ENCODE measurements at regions not wholly inside any gene's neighbourhood (a gene's known extent, or its start where the extent isn't known, plus 50 kb on each side); places are given as distances from the start of the nearest gene placed in this dataset.
"Not testable (repeated sequence)": the region's sequence is repeated elsewhere in the genome, so short reads cannot be mapped to it uniquely, and the experiment has no call there.

GRCh38 chr3:5499404-5499803, 311.9 kb downstream of the EDEM1 start:
- no peak overlapping the region for H3K4me3 ChIP-seq (ENCODE audit: low read length)
- no peak for DNase-seq (ENCODE audit: low read depth, low spot score)

GRCh38 chr3:5503136-5503535, 315.6 kb downstream of the EDEM1 start:
- no peak overlapping the region for H3K4me3 ChIP-seq (ENCODE audit: low read length)

GRCh38 chr3:5504135-5504534, 316.6 kb downstream of the EDEM1 start:
- DNase-seq (ENCODE audit: low read depth, low spot score), result no peak
- H3K4me3 ChIP-seq (ENCODE audit: low read length), result no peak overlapping the region

More at GRCh38 chr3:5503136-5503535, 315.6 kb downstream of the EDEM1 start:
- DNase-seq (ENCODE audit: low read depth, low spot score), result no peak

- DNase-seq (ENCODE audit: low read depth, low spot score), result no peak
These were observed 317.7 kb downstream of the EDEM1 start for GRCh38 chr3:5505163-5505562.

GRCh38 chr3:5505997-5506396, 318.5 kb downstream of the EDEM1 start:
- H3K4me3 ChIP-seq (ENCODE audit: low read length), result no peak overlapping the region
- no peak for DNase-seq (ENCODE audit: low read depth, low spot score)

More at GRCh38 chr3:5505163-5505562, 317.7 kb downstream of the EDEM1 start:
- no peak overlapping the region for H3K4me3 ChIP-seq (ENCODE audit: low read length)

GRCh38 chr3:5508860-5509259, 321.4 kb downstream of the EDEM1 start:
- not testable (repeated sequence) for H3K4me3 ChIP-seq (ENCODE audit: low read length); DNase-seq (ENCODE audit: low read depth, low spot score)

DNA sequence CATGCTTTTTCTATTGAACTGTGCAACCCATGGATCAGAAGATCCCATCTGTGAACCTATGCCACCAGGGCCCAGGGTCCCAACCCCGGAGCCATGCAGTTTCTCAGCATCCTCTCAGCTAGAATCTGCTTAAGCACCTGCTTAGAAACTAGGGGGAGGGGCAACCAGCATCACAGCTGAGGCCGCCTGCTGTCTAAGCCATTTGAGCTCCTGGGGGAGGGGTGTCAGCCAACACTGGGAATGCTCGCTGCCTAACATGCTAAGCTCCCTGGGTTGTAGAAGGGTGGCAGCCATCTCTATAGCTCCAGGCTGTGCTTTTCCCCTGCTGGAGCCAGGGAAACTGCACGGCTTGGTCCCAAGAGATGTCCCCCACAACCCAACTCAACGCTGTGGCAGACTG, 322.8 kb downstream of the EDEM1 start:
- DNase-seq (ENCODE audit: low read depth, low spot score), result no peak
- no peak overlapping the region for H3K4me3 ChIP-seq (ENCODE audit: low read length)

DNA sequence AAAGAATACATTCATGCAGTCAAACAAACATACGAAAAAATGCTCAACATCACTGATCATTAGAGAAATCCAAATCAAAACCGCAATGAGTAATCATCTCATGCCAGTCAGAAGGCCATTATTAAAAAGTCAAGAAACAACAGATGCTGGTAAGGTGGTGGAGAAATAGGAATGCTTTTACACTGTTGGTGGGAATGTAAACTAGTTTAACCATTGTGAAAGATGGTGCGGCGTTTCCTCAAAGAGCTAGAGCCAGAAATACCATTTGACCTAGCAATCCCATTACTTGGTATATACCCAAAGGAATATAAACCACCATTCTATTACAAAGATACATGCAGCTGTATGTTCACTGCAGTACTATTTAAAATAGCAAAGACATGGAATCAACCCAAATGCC, 330.4 kb downstream of the EDEM1 start:
- no peak overlapping the region for H3K4me3 ChIP-seq (ENCODE audit: low read length)
- DNase-seq (ENCODE audit: low read depth, low spot score), result no peak

DNA sequence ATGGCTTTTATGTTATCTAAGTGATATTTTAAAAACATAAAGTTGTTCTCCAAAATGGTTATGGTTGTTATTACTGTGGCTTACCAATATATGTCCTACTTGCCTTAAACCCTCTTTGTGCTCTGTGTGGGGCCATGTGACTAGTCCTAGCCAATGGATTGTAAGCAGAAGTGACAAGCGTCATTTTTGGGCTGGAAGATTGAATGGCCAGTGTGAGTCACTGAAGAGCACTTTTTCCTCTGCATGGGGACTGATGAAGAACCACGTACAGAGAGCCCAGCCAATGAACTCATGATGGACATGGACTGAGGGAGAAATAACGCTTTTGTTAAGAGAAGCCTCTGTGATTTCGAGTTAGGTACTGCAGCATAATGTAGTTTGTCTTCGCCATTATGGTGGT, 332.7 kb downstream of the EDEM1 start:
- H3K4me3 ChIP-seq (ENCODE audit: low read length), result no peak overlapping the region
- DNase-seq (ENCODE audit: low read depth, low spot score), result no peak

DNA sequence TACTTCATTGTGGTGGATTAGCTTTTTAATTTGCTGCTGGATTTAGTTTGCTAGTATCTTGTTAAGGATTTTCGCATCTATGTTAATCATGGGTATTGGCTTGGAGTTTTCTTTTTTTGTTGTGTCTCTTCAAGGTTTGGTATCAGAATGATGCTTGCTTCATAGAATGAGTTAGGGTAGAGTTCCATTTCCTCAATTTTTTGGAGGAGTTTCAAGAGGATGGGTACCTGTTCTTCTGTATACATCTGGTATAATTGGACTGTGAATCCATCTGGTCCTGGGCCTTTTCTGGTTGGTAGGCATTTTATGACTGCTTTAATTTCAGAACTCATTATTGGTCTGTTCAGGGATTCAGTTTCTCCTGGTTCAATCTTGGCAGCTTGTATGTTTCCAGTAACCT, 335.6 kb downstream of the EDEM1 start:
- DNase-seq (ENCODE audit: low read depth, low spot score), result no peak
- H3K4me3 ChIP-seq (ENCODE audit: low read length), result no peak overlapping the region

DNA sequence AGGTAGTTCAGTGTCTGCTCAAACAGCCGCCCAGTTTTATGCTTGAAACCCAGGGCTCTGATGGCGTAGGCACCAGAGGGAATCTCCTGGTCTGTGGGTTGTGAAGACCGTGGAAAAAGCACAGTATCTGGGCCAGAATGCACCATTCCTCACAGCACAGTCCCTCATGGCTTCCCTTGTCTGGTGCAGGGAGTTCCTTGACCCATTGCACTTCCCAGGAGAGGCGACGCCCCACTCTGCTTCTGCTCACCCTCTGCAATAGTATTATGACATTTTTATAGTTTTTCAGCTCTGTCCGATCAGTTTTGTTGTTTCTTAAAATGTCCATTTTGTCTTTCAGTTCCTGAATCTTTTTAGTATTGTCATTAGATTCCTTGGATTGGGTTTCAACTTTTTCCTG, 343.5 kb downstream of the EDEM1 start:
- DNase-seq (ENCODE audit: low read depth, low spot score), result no peak
- no peak overlapping the region for H3K4me3 ChIP-seq (ENCODE audit: low read length)

- H3K4me3 ChIP-seq (ENCODE audit: low read length), result no peak overlapping the region
- peak; percentile 7 for DNase-seq (ENCODE audit: low read depth, low spot score)
These were observed 344.3 kb downstream of the EDEM1 start for GRCh38 chr3:5531741-5532290.

GRCh38 chr3:5540532-5540931, 353.0 kb downstream of the EDEM1 start:
- H3K4me3 ChIP-seq (ENCODE audit: low read length), result no peak overlapping the region
- DNase-seq (ENCODE audit: low read depth, low spot score), result no peak

DNA sequence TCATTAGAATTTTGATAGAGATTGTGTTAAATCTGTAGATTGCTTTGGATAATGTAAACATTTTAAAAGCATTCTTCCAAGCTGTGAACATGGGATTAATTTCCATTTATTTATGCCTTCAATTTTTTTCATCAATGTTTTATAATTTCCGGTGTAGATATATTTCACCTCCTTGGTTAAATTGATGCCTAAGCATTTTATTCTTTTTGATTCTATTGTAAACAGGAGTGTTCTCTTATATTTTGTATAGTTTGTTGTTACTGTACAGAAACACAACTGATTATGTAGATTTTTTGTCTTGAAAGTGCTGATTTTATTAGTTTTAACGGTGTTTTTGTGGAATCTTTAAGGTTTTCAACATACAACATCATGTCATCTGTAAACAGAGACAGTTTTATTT, 355.0 kb downstream of the EDEM1 start:
- DNase-seq (ENCODE audit: low read depth, low spot score), result no peak
- H3K4me3 ChIP-seq (ENCODE audit: low read length), result no peak overlapping the region

- no peak for DNase-seq (ENCODE audit: low read depth, low spot score)
- H3K4me3 ChIP-seq (ENCODE audit: low read length), result no peak overlapping the region
These were observed 355.5 kb downstream of the EDEM1 start for GRCh38 chr3:5543047-5543446.

DNA sequence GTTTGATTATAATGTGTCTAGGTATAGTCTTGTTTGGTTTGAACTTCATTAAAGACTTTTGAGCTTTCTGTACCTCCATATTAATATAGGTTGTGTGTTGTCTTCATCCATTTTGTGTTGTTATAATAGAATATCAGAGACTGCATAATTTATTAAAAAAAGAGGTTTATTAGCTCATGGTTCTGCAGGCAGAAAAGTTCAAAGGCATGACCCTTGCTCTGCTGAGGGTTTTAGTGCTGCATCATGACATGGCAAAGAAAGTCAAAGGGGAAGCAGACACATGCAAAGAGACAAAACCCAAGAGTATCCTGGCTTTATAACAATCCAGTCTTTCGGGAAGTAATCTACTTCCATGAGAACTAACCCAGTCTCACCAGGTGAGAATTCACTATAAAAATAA, 358.2 kb downstream of the EDEM1 start:
- no peak overlapping the region for H3K4me3 ChIP-seq (ENCODE audit: low read length)
- DNase-seq (ENCODE audit: low read depth, low spot score), result no peak

DNA sequence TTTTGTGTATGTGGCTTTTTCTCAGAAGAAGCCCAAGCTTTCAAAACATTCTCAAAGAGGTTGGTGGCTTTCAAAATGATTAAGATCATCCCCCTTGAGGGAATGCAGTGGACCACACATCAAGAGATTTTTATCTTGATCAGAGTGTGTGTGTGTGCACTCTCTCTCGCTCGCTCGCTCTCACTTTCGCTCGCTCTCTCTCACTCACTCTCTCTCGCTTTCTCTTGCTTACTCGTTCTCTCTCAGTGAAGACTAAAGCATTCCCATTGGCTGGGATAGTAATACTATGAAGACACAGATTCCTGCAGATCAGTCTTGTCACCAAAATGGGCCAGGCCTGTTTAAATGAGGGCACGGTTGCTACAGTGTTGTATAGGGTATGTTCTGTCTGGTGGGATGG, 365.7 kb downstream of the EDEM1 start:
- no peak for DNase-seq (ENCODE audit: low read depth, low spot score)
- no peak overlapping the region for H3K4me3 ChIP-seq (ENCODE audit: low read length)

- DNase-seq (ENCODE audit: low read depth, low spot score), result no peak
- H3K4me3 ChIP-seq (ENCODE audit: low read length), result no peak overlapping the region
These were observed 366.8 kb downstream of the EDEM1 start for GRCh38 chr3:5554245-5554747.

DNA sequence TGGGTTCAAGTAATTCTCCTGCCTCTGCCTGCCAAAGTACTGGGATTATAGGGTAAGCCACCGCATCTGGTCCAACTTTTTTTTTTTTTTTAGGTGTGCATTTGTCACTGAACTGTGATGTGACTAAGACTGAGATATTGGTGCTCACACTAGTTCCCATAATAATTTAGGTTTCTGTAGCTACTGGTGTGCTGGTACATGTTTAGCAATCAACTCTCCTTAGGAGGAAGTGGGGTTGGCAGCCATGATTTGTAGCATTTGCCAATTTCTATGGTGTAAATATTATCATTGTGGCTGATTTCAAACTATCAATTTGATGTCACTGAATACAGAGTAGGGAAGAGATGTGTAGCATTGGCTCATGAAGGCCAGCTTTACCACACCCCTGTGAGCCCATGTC, 372.7 kb downstream of the EDEM1 start:
- DNase-seq (ENCODE audit: low read depth, low spot score), result no peak
- H3K4me3 ChIP-seq (ENCODE audit: low read length), result no peak overlapping the region

DNA sequence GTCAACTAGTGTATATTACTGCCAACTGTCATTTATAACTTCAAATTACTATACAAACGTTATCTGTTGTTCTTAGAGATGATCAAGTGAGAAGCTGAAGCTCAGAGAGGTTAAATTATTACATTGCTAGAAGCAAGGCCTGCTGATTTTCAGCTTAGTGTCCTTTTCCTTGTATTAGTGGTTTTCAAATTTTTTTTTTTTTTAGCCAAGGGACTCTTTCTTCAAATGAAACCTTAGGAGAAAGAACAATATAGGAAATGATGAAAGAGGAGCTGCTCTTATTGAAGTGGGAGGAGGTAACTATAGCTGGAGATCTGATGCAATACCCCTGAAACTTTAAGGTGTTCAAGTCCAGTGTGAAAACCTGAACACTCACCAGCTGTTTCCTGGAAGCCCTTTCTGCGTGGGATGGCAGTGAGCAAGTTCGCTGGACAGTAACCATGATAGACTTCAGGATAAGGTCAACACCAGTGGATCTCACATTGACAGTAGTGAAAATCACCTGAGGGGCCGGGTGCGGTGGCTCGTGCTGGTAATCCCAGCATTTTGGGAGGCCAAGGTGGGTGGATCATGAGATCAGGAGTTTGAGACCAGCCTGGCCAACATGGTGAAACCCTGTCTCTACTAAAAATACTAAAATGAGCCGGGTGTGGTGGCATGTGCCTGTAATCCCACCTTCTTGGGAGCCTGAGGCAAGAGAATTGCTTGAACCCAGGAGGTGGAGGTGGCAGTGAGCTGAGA, 376.2 kb downstream of the EDEM1 start:
- H3K4me3 ChIP-seq (ENCODE audit: low read length), result no peak overlapping the region
- no peak for DNase-seq (ENCODE audit: low read depth, low spot score)

DNA sequence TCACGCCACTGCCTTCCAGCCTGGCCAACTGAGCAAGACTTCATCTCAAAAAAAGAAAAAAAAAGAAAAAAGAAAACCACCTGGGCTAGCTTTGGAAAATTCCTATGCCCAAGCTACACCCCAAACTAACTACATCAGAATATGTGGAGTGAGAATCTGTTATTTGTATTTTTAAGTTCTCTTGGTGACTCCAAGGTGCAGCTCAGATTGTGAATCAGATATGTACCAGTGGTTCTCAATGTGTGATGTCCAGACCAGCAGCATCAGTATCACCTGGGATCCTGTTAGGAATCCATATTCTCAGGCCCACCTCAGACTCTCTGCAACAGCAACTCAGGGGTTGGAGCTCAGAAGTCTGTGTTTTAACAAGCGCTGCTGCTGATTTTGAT, 376.8 kb downstream of the EDEM1 start:
- H3K4me3 ChIP-seq (ENCODE audit: low read length), result no peak overlapping the region
- DNase-seq (ENCODE audit: low read depth, low spot score), result no peak

All from Jurkat, Clone E6-1 (cell line).